Endodermal cell (in vitro differentiated cells): ENCODE measurements at regions not wholly inside any gene's neighbourhood (a gene's known extent, or its start where the extent isn't known, plus 50 kb on each side); places are given as distances from the start of the nearest gene placed in this dataset.
A peak's percentile ranks its signal among the peaks of the same experiment; 100 is the strongest.

Experiments used
- DNase-seq: peaks from one replicate; pipeline ENCODE4 v3.0.0-alpha.2; 2017
- H3K27ac ChIP-seq: 2 replicates; pipeline ENCODE4 v1.5.1; 2013; ENCODE audit warnings: mild to moderate bottlenecking, low read depth, low read length, moderate library complexity
- H3K27me3 ChIP-seq: 2 replicates; pipeline ENCODE4 v1.6.1; 2013; ENCODE audit warnings: mild to moderate bottlenecking, low read length, moderate library complexity; ENCODE audit not compliant: insufficient read depth, control insufficient read depth, poor library complexity, severe bottlenecking
- H3K36me3 ChIP-seq: 2 replicates; pipeline ENCODE4 v1.7.0; 2013; ENCODE audit warnings: mild to moderate bottlenecking, low read length, moderate library complexity; ENCODE audit not compliant: control insufficient read depth, insufficient read depth
- H3K4me1 ChIP-seq: one replicate; pipeline ENCODE4 v1.7.0; 2013; ENCODE audit warnings: low read length; ENCODE audit not compliant: control insufficient read depth, insufficient read depth
- H3K4me3 ChIP-seq: 2 replicates; pipeline ENCODE4 v1.5.1; 2013; ENCODE audit warnings: mild to moderate bottlenecking, low read length, moderate library complexity
- H3K9ac ChIP-seq: 2 replicates; pipeline ENCODE4 v1.6.1; 2013; ENCODE audit warnings: mild to moderate bottlenecking, low read length, moderate library complexity; ENCODE audit not compliant: poor library complexity, severe bottlenecking; ENCODE audit errors: extremely low read depth
- H3K9me3 ChIP-seq: 2 replicates; pipeline ENCODE4 v1.6.1; 2013; ENCODE audit warnings: mild to moderate bottlenecking, low read length, moderate library complexity; ENCODE audit not compliant: control insufficient read depth
- H3K27ac Mint-ChIP-seq: 2 replicates; pipeline ENCODE4 v1.8.0; 2020; ENCODE audit warnings: mixed read lengths
- H3K27me3 Mint-ChIP-seq: 2 replicates; pipeline ENCODE4 v1.8.0; 2021; ENCODE audit warnings: mild to moderate bottlenecking, mixed read lengths; ENCODE audit not compliant: insufficient read depth
- H3K36me3 Mint-ChIP-seq: 2 replicates; pipeline ENCODE4 v1.8.0; 2020; ENCODE audit warnings: low read depth, mixed read lengths
- H3K4me1 Mint-ChIP-seq: 2 replicates; pipeline ENCODE4 v1.8.0; 2020; ENCODE audit warnings: mixed read lengths
- H3K4me3 Mint-ChIP-seq: 2 replicates; pipeline ENCODE4 v1.8.0; 2020; ENCODE audit warnings: mild to moderate bottlenecking, moderate library complexity, mixed read lengths
- H3K9me3 Mint-ChIP-seq: 2 replicates; pipeline ENCODE4 v1.8.0; 2020; ENCODE audit warnings: mild to moderate bottlenecking, mixed read lengths
- WGBS, 2 experiments: methylation state at CpG; one replicate each; pipeline versions ENCODE4 v1.1.5 to v1.1.7; 2013; ENCODE audit warnings: missing lambda C conversion rate in 2 of 2, mixed read lengths in 1 of 2; ENCODE audit not compliant: insufficient coverage in 1 of 2, insufficient read length in 1 of 2; 5-methylcytosine and 5-hydroxymethylcytosine counted together
- TF ChIP-seq, protein P1 (sequence below): fragments of 200-600 bp; sonication (generic); conservative IDR thresholded peaks from 2 replicates; pipeline ENCODE4 v1.5.0; 2021; ENCODE audit warnings: antibody characterized with exemption, mild to moderate bottlenecking

DNA sequence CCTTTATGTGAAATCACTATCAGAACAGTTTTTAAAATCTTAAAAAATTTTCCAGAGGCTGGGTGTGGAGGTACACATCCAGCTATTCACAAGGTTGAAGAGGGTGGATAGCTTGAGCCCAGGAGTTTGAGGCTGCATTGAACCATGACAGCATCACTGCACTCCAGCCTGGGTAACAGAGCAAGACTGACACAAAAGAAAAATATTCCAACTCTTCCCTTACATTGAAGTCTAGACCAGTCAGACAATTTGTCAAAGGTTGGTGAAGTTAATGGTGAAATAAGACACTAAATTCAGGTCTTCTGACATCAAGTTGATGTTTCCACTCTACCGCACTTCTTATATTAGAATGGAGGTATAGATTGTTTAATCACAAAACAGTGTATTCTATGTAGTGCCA lies 52.8 kb downstream of the HYCC2 start:
- Mint-ChIP-seq H3K27ac (no peak overlapping the region), H3K4me3 (no peak overlapping the region), H3K27me3 (no peaks in the 10 kb centered on the region), H3K4me1 (no peaks in the 10 kb centered on the region), H3K9me3 (no peaks in the 10 kb centered on the region), H3K36me3 (peaks cover 21% of the 10 kb centered on the region)
- Histone ChIP-seq H3K4me1 (no peaks in the 10 kb centered on the region), H3K4me3 (no peak overlapping the region), H3K27ac (no peak overlapping the region), H3K36me3 (peaks cover 32% of the 10 kb centered on the region), H3K27me3 (no peaks in the 10 kb centered on the region), H3K9me3 (no peaks in the 10 kb centered on the region), H3K9ac (no peak overlapping the region)
- TF ChIP-seq, protein P1, sequence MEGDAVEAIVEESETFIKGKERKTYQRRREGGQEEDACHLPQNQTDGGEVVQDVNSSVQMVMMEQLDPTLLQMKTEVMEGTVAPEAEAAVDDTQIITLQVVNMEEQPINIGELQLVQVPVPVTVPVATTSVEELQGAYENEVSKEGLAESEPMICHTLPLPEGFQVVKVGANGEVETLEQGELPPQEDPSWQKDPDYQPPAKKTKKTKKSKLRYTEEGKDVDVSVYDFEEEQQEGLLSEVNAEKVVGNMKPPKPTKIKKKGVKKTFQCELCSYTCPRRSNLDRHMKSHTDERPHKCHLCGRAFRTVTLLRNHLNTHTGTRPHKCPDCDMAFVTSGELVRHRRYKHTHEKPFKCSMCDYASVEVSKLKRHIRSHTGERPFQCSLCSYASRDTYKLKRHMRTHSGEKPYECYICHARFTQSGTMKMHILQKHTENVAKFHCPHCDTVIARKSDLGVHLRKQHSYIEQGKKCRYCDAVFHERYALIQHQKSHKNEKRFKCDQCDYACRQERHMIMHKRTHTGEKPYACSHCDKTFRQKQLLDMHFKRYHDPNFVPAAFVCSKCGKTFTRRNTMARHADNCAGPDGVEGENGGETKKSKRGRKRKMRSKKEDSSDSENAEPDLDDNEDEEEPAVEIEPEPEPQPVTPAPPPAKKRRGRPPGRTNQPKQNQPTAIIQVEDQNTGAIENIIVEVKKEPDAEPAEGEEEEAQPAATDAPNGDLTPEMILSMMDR, result no peak
- WGBS, 2 experiments, result 100% methylated on average over 1 of the region's 1 CpG; no CpG with 5 or more reads in 1 of the 2 experiments
- DNase-seq, result no peak

DNA sequence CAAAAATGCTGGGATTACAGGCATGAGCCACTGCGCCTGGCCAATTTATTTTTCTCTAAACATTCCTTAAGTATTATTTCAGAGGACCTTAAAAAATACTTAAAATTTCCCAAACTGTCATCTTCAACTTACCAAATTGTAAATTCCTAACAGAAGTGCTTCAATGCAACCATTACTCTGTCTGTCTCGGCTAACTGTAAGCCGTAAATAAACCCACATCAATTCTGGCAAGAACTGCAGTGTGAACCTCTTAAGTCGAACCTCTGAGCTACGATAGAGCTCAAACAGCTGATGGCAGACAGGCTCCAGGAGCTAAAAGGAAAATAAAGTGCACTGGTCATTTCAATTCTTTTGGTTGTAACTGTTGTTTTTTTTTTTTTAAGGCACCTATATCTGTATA lies 53.4 kb upstream of the ORC2 start:
- no peaks in the 10 kb centered on the region for H3K27me3 ChIP-seq
- Mint-ChIP-seq H3K27me3 (no peaks in the 10 kb centered on the region), H3K27ac (peak overlapping the region; percentile 7), H3K9me3 (no peaks in the 10 kb centered on the region), H3K4me3 (no peak overlapping the region), H3K36me3 (peaks cover 23% of the 10 kb centered on the region), H3K4me1 (no peaks in the 10 kb centered on the region)
- H3K9ac ChIP-seq, result no peak overlapping the region
- 96 to 98% methylated on average over 4 to 5 of the region's 5 CpGs for WGBS, 2 experiments
- no peaks in the 10 kb centered on the region for H3K4me1 ChIP-seq
- H3K27ac ChIP-seq, result no peak overlapping the region
- H3K4me3 ChIP-seq, result no peak overlapping the region
- H3K36me3 ChIP-seq, result peaks cover 18% of the 10 kb centered on the region
- TF ChIP-seq, protein P1, result no peak
- DNase-seq, result no peak
- H3K9me3 ChIP-seq, result no peaks in the 10 kb centered on the region
